Neural progenitor cell (in vitro differentiated cells): ENCODE measurements at regions not wholly inside any gene's neighbourhood (a gene's known extent, or its start where the extent isn't known, plus 50 kb on each side); places are given as distances from the start of the nearest gene placed in this dataset.

Source experiments
- EZH2 ChIP-seq: fragments of 200-600 bp; sonication (generic); IDR thresholded peaks from 2 replicates; pipeline ENCODE4 v1.6.1; 2017; ENCODE audit warnings: antibody characterized with exemption, mild to moderate bottlenecking, moderate library complexity
- TF ChIP-seq, protein P1 (sequence below): fragments of 200-600 bp; sonication (generic); IDR thresholded peaks from 2 replicates; pipeline ENCODE4 v1.5.1; 2017; ENCODE audit warnings: antibody characterized with exemption, mild to moderate bottlenecking

DNA sequence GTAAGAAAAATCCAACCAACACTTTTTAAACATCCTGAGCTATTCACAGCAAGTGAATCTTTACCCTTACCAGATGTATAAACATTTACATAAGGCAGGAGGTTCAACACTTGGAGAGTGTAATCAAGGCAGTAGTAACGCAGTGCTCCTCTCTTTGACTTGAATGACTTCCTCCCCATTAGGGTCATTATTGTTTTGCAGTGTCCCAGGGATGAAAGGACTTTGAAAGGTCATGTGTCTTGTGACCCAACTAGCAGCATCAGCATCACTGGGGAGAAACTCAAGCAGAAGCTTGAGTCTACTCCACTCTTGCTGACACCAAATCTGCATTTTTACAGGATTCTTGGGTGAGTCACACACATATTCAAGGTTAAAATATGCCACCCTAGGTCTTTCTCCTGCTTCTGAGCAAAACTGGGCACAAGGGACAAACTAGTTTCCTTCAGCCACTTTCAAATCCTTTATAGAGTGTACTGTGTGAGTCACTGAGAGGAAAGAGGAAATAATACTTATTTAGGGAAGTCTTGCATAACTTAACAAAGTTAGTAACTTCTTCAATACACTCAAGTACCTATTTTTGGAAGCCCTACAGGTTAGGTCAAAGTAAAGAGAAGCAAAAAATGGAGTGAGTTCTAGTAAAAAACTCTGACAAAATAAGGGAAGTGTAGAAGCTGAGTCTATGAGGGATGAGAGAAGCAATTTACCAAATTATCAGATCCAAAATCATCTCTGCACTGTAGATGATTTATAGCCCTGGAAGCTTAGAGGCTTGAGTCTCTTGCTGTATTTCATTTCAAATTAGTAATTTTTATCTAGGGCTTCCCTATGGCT is 51.0 kb upstream of the EML4 start:
- TF ChIP-seq, protein P1, sequence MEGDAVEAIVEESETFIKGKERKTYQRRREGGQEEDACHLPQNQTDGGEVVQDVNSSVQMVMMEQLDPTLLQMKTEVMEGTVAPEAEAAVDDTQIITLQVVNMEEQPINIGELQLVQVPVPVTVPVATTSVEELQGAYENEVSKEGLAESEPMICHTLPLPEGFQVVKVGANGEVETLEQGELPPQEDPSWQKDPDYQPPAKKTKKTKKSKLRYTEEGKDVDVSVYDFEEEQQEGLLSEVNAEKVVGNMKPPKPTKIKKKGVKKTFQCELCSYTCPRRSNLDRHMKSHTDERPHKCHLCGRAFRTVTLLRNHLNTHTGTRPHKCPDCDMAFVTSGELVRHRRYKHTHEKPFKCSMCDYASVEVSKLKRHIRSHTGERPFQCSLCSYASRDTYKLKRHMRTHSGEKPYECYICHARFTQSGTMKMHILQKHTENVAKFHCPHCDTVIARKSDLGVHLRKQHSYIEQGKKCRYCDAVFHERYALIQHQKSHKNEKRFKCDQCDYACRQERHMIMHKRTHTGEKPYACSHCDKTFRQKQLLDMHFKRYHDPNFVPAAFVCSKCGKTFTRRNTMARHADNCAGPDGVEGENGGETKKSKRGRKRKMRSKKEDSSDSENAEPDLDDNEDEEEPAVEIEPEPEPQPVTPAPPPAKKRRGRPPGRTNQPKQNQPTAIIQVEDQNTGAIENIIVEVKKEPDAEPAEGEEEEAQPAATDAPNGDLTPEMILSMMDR = no peak
- no peak for TF ChIP-seq EZH2
